NB4 (cell line): ENCODE measurements at regions not wholly inside any gene's neighbourhood (a gene's known extent, or its start where the extent isn't known, plus 50 kb on each side); places are given as distances from the start of the nearest gene placed in this dataset.

Experiments
- DNase-seq: peaks from one replicate; pipeline ENCODE4 v3.0.0; 2010; ENCODE audit warnings: low read depth
- H3K4me3 ChIP-seq: one replicate; pipeline ENCODE4 v1.5.1; 2011; ENCODE audit warnings: mild to moderate bottlenecking, low read depth, low read length, moderate library complexity
- MAX ChIP-seq: IDR thresholded peaks from 2 replicates; pipeline ENCODE4 v1.6.1; 2011; ENCODE audit warnings: low read depth, low read length
- MYC ChIP-seq: IDR thresholded peaks from 2 replicates; pipeline ENCODE4 v1.6.1; 2011; ENCODE audit warnings: low read depth, low read length
- POLR2A ChIP-seq: IDR thresholded peaks from 2 replicates; pipeline ENCODE4 v1.6.1; 2011; ENCODE audit warnings: mild to moderate bottlenecking; ENCODE audit not compliant: insufficient read length; ENCODE audit errors: extremely low read depth
- TF ChIP-seq, protein P1 (sequence below): IDR thresholded peaks from one replicate; pipeline ENCODE4 v1.5.1; 2012; ENCODE audit warnings: low read depth, low read length

GRCh38 chr2:120590841-120591240 lies 144.8 kb upstream of the GLI2 start:
- TF ChIP-seq POLR2A = no peak
- no peak for TF ChIP-seq MAX
- TF ChIP-seq, protein P1, sequence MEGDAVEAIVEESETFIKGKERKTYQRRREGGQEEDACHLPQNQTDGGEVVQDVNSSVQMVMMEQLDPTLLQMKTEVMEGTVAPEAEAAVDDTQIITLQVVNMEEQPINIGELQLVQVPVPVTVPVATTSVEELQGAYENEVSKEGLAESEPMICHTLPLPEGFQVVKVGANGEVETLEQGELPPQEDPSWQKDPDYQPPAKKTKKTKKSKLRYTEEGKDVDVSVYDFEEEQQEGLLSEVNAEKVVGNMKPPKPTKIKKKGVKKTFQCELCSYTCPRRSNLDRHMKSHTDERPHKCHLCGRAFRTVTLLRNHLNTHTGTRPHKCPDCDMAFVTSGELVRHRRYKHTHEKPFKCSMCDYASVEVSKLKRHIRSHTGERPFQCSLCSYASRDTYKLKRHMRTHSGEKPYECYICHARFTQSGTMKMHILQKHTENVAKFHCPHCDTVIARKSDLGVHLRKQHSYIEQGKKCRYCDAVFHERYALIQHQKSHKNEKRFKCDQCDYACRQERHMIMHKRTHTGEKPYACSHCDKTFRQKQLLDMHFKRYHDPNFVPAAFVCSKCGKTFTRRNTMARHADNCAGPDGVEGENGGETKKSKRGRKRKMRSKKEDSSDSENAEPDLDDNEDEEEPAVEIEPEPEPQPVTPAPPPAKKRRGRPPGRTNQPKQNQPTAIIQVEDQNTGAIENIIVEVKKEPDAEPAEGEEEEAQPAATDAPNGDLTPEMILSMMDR = no peak
- no peak for TF ChIP-seq MYC
- no peak overlapping the region for H3K4me3 ChIP-seq
- no peak for DNase-seq

GRCh38 chr2:120591572-120591971 lies 144.1 kb upstream of the GLI2 start:
- no peak for DNase-seq
- H3K4me3 ChIP-seq = no peak overlapping the region
- TF ChIP-seq MAX (no peak), POLR2A (no peak), MYC (no peak)
- TF ChIP-seq, protein P1 = no peak

DNA sequence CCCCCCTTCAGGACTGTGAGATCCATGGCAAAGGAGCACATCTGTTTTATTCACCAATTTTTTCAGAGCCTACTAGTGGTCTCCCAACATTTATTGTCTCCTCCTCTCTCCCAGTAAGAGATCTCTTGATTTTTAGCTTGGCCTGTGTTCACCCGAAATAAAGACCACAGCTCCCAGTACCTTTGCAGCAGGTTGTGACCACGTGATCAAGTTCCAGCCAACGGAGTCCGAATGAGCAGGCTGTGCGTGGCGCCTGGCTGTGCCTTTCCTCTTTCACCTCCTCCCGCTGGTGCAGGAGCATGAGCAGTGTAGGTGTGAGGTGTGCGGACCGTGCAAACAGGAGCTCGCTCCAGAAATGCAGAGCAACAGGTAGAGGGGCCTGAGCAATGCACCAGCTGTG lies 143.6 kb upstream of the GLI2 start:
- no peak overlapping the region for H3K4me3 ChIP-seq
- no peak for TF ChIP-seq POLR2A
- TF ChIP-seq MYC = no peak
- no peak for TF ChIP-seq MAX
- TF ChIP-seq, protein P1 = no peak
- no peak for DNase-seq

- H3K4me3 ChIP-seq = no peak overlapping the region
- DNase-seq = no peak
- TF ChIP-seq MYC (no peak), MAX (no peak), POLR2A (no peak)
- TF ChIP-seq, protein P1 = no peak
These were observed 141.6 kb upstream of the GLI2 start for GRCh38 chr2:120593921-120594686.

DNA sequence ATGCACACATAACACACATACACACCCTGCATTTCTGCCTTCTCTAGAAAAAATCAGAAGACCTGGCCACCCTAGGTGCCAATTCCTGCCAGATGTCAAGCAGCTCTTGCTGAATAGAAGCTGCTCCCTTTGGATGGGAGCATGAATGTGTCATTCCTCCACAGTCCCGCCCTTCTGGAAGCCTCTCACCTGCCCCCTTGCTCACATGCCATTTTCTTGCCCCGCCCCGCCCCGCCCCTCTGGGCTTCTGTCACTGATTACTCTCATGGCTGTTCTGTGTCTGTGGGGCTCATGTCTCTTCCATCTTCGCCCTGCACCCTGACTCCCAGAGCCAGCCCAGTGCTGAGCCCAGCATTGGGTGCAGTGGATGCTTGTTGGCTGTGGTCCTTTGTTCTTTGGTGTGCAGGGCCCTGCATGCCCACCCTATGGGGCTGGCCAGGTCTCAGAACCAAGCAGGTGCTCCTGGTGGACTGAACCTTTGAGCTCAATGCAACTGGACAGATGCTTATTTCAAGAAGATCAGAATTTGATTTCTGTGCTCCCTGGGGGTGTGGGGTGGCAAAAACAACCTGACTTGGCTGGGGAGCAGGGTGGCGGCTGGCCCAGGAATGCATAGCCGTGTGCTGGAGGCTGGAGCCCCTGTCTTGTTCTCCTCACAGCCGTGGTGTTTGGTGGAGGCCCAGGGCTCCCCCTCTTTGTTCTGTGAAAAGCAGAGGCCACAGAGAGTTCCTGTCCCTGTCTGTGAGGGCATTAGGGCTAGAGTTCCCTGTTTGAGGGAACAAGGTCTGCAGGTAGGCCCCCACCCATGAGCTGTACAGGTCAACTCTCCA lies 140.6 kb upstream of the GLI2 start:
- no peak overlapping the region for H3K4me3 ChIP-seq
- no peak for DNase-seq

More for the DNA sequence above, 140.6 kb upstream of the GLI2 start:
- TF ChIP-seq, protein P1 = no peak
- TF ChIP-seq MYC = no peak
- TF ChIP-seq POLR2A = no peak
- no peak for TF ChIP-seq MAX
